ENCODE measurements at regions not wholly inside any gene's neighbourhood (a gene's known extent, or its start where the extent isn't known, plus 50 kb on each side); places are given as distances from the start of the nearest gene placed in this dataset.
"Not testable (repeated sequence)": the region's sequence is repeated elsewhere in the genome, so short reads cannot be mapped to it uniquely, and the experiment has no call there.

DNA sequence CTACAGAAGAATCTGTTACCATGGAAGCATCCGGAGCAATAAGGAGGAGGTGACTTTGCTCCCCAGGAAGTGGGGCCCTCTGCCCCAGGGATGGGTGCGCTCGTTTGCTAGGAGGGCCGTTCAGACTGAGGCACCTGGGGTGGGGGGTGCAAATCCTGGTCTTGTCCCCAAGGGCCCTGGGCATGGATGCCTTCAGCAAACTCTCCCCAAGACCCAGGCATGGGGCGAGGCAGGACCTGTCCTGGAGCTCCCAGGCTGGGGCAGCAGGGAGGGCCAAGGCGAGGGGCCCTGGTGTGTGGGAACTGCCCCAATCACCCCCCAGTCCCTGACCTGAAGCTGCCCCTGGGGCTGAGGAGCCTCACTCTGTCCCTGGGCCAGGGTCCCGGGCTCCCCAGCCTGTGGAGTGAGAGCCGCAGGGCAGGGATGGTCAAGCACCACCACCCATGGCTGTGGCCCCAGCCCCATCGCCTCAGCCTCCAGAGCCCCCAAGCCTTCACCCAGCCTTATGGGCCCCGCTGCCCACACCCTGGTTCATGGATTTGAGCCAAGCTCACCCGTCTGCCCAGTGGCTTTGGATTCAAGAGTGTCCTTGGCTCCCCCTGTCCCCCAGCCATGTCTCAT lies 240.6 kb upstream of the SGCG start:
- DNase-seq (ENCODE audit: low spot score) (no peak), ATAC-seq (no peak)

DNA sequence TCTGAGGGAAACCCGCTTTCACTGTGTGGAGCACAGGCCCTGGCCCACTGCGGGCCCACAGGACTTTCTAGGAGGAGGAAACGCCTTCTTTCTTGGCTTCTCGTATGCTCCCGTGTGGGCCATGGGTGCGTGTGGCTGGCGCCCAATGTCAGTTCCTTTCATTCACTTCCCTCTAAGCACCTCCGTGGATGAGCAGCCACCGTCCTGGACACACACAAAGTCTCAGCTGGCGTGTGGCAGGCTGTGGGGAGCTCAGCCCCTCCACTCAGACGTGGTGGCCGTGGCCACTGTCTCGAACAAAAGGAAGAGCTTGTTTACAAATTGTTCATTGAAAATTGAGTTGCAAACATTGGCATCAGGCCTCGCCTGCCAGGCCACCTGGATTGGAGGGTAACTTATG lies 240.0 kb upstream of the SGCG start:
- ATAC-seq = no peak
- DNase-seq (ENCODE audit: low spot score) = no peak

DNA sequence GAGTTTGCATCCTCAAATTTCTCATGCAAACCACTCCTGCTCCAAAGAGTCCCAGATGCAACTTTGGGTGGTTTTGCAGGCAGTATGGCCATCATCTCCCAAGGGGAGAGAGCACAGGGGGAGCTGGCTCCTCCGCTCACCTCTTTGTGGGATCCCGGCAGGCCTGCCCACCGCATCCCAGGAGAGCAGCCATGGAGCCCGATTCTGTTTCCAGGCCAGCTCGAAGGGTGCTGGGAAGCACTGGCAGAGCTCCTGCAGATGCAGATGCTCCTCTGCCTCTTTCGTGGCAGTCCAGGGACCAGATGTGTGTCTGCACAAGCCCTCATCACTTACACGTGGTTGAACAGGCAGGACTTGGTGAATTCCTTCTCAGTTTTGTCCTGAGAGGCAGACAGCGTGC lies 239.3 kb upstream of the SGCG start:
- not testable (repeated sequence) for DNase-seq (ENCODE audit: low spot score); ATAC-seq

DNA sequence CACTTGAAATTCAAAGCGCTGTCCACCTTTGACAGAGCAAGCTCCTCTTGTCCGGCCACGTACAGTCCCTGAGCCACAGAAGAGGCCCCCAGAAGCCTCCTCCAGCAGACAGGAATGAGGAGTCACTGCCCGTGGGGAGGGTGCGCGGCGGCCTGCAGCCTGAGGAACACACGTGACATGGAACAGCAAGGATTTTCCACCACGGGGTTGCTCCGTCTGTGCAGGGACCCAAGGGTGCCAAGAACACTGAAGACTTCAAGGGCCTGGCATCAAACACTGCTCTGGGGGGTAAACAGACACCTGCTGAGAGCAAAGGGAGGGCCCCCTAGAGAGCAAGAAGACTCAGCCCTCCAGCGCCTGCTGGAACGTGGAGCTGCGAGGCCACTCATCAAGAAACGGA lies 237.9 kb upstream of the SGCG start:
- not testable (repeated sequence) for ATAC-seq

DNA sequence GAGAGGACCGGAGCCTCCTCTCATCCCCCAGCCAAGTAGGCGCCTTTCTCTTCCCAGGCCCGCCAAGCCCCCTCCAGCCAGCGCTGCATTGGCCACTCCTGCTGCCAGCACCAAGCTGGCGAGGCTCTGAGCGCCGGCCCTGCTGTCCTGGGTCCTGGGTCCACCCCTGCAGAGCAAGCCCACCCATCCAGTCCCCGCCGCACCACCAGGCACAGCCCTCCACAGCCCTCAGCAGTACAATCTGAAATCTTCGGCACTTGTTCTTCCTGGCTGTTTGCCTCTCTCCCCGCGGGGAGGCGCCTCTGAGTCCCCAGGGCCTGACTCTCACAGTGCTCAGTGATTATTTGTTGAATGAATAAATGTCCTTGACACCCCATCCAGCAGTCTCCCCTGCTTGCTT lies 236.4 kb upstream of the SGCG start:
- ATAC-seq = no peak
- no peak for DNase-seq (ENCODE audit: low spot score)

More for the DNA sequence above, 237.9 kb upstream of the SGCG start:
- not testable (repeated sequence) for DNase-seq (ENCODE audit: low spot score)

DNA sequence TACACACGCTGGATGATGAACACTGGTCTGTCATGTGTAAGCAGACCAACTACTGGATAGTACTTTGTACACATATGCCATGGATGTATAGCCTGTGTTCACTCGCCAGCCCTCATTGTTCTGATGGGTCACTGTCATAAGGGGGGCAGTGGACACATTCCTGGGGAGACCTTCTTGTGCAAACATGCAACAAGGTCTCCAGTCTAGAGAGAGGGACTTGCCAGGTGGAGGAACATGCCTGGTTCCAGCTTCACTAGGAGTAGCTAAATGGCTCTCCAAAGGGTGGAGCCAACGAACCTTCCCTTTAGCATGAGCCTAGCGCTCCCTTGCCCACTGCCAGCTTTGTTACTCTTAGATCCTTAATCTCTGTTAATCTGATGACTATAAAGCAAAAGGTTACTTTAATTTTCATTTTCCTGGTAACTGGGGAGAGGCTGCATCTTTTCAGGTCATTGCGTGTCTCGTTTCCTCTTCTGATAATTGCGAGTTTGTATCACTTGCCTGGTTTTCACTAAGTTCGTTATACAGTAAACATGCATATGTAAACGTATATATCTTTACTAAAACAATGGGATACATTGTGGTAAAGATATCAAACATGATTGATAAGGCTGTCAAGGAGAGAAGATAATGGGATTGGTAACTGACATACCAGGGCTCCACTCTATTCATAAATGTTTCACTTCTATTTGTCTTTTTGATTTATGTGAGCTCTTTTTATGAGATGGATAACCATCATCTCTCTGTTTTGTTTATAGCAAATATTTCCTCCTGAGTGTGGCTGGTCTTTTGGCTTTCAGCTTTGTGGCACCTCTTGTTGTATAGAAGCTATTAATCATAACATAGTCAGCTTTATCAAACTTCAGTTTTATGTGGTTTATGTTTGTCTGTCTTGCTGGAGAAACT lies 235.2 kb upstream of the SGCG start:
- ATAC-seq (no peak), DNase-seq (ENCODE audit: low spot score) (no peak)

DNA sequence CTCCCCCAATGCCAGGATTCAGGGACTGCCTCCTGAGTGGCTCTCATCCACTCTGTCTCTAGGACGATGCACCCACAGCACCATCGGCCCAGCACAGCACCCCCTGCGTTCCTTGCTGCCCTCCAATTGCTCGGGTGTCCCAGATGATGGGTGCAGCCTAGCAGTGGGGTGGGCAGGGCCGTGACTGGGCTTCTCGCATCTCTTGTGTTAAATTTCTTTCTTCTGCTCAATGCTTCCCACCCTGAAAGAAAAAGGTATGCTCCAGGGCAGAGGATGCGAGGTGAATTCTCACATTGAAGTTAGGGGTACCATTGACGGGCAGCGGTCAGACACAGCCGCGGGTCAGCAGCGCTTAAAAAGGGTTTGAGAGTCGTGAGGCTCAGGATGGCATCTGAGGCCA lies 232.4 kb upstream of the SGCG start:
- ATAC-seq = no peak
- peak; percentile 11 for DNase-seq (ENCODE audit: low spot score)

DNA sequence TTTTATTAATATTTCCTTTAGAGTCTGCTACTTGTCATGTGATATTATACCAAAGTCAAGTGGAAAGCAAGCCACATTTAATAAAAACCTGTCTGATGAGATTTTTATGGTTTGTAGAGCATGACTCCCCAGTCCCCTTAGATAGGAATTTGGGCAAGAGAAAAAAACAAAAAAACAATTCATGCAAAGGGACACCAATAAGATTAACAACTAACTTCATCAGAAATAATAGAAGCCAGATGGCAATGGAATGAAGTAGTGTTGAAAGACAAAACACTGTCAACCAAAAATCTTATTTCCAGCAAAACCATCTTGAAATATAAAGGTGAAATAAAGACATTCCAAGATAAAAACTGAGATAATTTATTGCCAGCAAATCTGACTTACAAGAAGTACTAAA lies 228.8 kb upstream of the SGCG start:
- ATAC-seq; DNase-seq (ENCODE audit: low spot score): not testable (repeated sequence)

DNA sequence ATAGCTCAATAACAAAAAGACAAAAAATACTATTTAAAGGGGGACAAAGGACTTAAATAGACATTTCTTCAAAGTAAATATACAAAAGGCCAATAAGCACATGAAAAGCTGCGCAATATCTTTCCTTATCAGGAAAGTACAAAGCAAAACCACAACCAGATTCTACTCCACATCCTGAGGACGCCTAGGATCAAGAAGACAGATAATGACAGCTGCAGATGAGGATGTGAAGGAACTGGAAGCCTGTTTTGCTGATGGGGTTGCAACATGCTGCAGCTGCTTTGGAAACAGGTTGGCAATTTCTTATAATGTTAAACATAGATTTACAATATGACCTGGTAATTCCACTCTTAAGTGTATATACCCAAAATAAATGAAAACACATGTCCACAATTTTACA lies 225.6 kb upstream of the SGCG start:
- not testable (repeated sequence) for DNase-seq (ENCODE audit: low spot score); ATAC-seq

DNA sequence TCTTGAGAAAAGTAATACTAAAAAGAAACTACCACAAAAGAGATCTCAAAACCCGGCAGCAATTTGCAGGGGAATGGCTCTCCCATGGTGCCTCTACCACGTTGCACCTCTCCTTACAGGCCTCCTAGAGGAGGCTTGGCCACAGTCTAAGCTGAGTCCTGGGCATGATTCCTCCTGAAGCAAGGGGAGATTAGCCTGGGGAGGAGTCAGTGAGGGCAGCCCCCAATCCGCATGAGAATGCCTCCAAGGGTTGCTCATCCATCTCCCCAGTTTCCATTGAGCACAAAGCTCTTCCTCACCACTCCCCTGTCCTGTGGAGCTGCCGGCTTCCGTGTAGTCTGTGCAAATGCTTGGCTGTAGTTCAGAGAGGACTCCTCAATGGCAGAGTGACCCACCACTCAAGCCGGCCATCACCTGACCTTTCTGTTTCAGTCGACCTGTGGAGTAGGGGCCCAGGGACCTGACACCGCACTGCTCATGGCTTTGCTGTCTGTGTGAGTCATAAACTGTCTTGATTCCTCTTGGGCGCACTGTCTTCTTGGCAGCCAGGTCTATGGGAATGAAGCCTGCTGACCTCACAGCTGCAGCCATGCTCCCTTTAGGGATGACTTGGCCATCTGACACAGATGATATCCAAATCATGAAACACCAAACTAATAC lies 224.2 kb upstream of the SGCG start:
- ATAC-seq = not testable (repeated sequence)
- DNase-seq (ENCODE audit: low spot score) = peak; percentile 14

DNA sequence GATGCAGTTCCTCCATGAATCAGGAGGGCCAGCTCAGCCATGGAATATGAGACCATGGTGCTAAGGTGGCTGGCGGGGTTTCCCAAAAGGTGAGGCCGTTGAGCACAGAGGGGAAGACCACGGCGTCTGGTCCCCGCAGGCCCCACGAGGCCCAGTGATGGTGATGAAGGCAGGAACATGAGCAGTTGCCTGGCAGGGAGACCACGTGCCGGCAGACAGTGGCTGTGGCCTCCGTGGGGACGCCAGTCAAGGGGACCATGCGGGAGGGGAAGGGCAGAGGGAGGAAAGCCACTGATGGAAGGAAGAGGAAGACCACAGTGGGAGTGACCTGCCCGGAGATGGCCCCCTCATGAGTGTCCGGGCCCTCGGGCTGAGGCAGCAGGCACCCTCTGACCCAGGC lies 220.9 kb upstream of the SGCG start:
- peak; percentile 15 for DNase-seq (ENCODE audit: low spot score)
- ATAC-seq = not testable (repeated sequence)

DNA sequence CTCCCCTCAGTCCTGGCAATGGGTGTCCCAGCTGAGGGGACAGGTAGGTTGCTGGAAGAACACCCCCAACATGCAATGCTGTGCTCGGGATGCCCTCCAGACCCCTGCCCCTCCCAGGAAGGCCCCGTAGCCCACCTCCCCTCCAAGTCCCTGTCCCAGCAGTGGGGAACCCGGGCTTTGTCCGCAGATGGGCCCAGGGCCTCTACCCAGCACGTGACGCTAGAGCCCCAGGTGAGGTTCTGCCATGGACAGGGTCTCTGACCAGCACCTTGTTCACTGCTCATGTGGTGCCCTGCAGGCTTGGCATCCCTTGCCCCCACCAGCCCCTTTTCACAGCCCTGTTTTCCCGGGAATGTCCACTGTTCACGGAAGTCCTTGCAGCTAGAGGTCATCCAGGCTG lies 220.0 kb upstream of the SGCG start:
- DNase-seq (ENCODE audit: low spot score) = no peak
- ATAC-seq = no peak

DNA sequence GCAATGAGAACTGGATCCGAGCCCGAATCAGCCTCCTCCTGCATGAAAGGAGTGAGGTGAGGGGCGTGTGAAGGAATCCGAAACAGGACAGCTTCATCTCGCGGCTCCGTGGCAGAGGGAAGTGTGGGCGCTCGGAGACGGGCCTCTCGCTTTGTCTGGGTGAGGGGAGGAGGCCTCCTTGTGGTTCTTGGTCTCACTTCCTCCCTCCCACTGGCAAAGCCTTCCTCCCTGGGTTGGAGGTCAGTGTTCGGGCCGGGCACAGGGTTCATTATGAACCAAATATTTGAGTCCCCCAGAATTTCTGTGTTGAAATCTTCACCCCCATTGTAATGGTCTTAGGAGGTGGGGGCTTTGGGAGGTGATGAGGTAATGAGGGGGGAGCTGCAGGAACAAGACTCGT lies 219.4 kb upstream of the SGCG start:
- ATAC-seq; DNase-seq (ENCODE audit: low spot score): not testable (repeated sequence)

DNA sequence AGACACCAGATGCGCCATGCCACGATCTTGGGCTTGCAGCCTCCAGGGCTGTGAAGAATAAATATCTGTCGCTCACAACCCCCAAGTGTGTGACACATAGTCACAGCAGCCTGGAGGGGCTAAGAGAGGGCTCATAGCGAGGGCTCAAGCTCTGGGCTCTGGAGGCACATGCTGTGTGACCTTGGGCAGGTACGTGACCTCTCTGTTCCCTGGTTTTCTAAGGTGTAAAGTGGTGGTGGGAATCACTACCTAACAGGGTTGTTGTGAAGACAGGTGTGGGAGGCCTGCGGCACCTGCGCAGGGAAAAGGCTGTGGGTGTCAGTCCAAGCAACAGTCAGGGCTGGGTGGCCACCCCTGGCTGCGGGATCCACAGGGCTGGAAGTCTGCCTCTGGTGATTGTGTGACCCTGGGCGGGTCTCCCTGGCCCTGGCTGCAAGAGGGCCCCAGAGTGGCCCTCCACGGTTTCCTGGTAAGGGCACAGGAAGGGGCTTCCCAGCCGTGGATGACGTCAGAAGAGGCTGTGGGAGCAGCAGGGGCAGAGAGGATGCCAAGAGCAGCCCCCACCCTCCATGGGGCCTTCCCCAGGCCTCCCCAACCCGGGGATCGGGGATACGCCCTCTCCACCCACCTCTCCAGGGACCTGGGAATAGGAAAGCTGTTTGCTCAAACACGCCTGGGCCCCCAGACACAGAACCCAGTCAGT lies 218.8 kb upstream of the SGCG start:
- DNase-seq (ENCODE audit: low spot score) = peak; percentile 22
- no peak for ATAC-seq

DNA sequence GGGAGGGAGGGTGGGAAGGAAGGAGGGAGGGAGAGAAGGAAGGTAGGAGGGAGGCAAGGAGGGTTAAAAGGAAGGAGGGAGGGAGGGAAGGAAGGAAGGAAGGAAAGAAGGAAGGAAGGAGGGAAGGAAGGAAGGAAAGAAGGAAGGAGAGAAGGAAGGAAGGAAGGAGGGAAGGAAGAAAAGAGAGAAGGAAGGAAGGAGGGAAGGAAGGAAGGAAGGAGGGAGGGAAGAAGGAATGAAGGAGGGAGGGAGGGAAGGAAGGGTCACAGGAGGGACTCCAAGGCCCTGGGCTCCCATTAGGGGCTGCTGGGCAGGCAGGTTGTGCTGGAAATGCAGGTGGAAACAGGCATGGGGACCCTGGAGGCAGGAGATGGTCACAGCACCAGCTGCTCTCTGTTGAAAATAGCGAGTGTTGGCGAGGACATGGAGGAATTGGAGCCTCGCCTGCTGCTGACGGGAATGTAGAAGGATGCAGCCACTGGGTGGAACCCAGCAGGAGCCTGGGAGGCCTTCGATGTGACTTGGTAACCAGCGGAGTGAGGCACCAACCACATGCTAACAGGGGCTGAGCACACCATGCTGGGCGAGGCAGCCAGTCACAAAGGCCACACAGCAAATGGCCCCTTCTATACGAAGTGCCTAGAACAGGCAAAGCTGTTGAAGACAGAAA lies 217.3 kb upstream of the SGCG start:
- not testable (repeated sequence) for ATAC-seq; DNase-seq (ENCODE audit: low spot score)

DNA sequence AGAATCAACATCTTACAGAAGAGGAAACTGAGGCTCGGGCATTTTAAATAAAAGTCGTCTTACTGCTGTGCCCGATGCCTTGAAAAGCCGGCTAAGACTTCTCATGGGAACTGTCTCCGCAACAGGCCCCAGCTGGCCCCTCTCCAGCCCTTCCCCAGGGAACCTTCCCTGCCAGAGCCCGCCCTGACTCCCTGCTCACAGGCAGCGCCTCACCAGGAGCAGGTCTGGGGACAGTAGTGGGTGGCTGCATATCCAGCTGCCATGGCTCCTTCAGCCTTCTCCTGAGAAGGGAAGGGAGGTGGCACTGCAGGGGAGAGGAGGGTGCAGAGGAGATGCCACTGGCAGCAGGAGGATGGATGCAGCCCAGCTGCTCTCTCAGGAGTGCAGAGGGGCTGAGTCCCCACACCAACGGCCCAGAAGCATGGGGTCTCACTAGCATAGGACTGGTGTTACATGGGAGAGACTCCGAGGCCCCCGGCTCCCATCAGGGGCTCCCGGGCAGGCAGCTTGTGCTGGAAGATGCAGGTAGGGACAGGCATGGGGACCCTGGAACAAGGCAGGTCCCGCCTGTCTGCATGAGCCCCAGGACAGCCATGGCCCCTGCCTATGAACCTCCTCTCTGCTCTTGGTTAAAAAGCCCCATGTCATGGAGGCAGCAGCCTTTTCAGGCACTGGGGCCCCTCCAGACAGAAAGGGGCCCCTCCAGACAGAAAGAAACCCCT lies 216.4 kb upstream of the SGCG start:
- ATAC-seq (no peak), DNase-seq (ENCODE audit: low spot score) (no peak)

DNA sequence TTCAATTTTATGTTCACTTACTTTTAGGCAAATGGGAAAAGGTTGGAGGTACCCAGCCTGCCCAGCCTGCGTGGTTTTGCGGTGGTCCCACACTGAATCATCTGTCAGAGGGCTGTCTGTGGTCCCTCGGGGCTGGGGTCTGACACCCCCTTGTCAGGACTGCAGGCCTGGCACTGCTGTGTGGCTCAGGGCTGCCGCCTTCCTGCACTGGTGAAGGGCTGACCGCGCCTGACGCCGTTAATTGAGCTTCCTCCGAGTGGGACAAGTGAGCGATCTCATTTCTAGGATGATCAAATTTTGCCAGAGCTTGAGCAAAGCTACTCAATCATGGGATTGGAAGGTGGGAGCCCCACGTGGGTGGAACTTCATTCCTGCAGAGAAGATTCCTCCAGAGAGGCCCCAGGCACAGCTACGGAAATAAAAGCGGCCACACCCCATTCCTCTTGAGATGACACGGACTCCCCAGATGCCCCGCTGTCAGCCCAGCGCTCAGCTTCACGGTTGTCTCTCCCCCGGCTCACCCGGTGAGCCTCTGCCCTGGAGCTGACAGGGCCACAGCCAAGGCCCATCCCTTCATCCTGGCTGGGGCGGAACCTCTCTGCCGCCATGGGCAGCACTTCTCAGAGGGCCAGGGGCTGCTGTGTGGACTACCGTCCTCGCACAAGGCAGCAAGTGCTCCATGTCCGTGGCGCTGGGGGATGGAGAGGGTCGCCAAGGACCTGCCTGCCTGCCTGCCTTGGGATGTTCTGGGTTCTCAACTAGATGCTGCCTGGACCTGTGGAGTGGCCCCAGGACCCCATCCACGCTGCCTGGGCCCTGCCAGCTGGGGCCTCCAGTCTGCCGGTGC lies 215.5 kb upstream of the SGCG start:
- DNase-seq (ENCODE audit: low spot score) = not testable (repeated sequence)

DNA sequence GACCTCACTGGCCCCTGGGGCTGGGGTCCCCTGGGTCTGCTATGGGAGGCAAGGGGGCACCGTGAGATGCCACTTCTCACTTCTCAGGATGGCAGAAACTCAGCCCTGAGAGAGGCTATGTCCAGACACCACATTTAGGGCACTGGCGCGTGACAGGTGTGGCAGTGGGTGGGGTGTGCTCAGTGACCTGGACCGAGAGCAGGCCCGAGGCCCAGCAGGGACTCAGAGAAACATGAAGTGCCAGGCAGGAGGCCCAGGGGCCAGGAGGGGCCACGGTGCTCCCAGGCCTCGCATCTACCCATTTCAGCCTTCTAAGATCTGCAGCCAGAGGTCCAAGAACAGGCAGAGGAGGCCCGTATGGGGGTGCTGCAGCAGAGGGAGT lies 214.9 kb upstream of the SGCG start:
- not testable (repeated sequence) for ATAC-seq; DNase-seq (ENCODE audit: low spot score)

More for the DNA sequence above, 215.5 kb upstream of the SGCG start:
- not testable (repeated sequence) for ATAC-seq

DNA sequence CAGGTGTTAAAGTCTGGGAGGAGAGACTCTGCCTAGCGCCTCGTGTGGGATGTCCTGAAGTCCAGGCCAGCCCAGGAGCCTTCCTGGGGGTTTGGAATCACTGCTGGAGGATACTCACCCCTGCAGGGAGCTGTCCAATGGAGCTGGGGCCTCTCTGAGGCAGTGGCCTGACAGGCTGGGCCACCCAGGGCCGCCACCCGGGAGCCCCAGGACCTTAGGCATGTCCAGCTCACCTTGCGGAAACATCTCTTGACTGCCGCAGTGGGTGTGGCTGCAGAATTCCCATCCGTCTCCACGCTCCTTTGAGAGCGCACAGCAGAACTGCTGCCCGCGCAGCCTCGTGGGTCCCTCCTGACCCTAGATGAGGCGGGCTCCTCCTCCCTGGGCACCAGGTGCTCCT lies 214.0 kb upstream of the SGCG start:
- DNase-seq (ENCODE audit: low spot score); ATAC-seq: not testable (repeated sequence)
